T-helper 1 cell treated with Interleukin-12 subunit alpha and Interleukin-12 subunit beta and Interleukin-4 antibody, amounts not matched to agents 30 μg/mL and 1 μg/mL, for 36 hours (primary cell): ENCODE measurements at regions not wholly inside any gene's neighbourhood (a gene's known extent, or its start where the extent isn't known, plus 50 kb on each side); places are given as distances from the start of the nearest gene placed in this dataset.

Experiments used
- H3K27ac Mint-ChIP-seq: one replicate; pipeline ENCODE4 v1.8.0; 2021; ENCODE audit warnings: mild to moderate bottlenecking, mixed read lengths
- H3K27me3 Mint-ChIP-seq: one replicate; pipeline ENCODE4 v1.8.0; 2021; ENCODE audit warnings: low read depth, mixed read lengths
- H3K36me3 Mint-ChIP-seq: one replicate; pipeline ENCODE4 v1.8.0; 2021; ENCODE audit warnings: low read depth, mixed read lengths
- H3K4me1 Mint-ChIP-seq: one replicate; pipeline ENCODE4 v1.8.0; 2021; ENCODE audit warnings: low read depth, mixed read lengths
- H3K4me3 Mint-ChIP-seq: one replicate; pipeline ENCODE4 v1.8.0; 2021; ENCODE audit warnings: mild to moderate bottlenecking, moderate library complexity, mixed read lengths
- H3K9me3 Mint-ChIP-seq: one replicate; pipeline ENCODE4 v1.8.0; 2021; ENCODE audit warnings: mixed read lengths

GRCh38 chr2:134119117-134119712 is 134.7 kb upstream of the MGAT5 start:
- Mint-ChIP-seq H3K9me3 (no peaks in the 10 kb centered on the region), H3K36me3 (no peaks in the 10 kb centered on the region), H3K4me1 (peaks cover 31% of the 10 kb centered on the region), H3K4me3 (peak overlapping the region; percentile 96), H3K27ac (peak overlapping the region; percentile 94), H3K27me3 (peaks cover 30% of the 10 kb centered on the region)

GRCh38 chr2:134119713-134120405 is 134.0 kb upstream of the MGAT5 start:
- H3K4me3 Mint-ChIP-seq: peak overlapping the region; percentile 96
- H3K9me3 Mint-ChIP-seq: no peaks in the 10 kb centered on the region
- H3K36me3 Mint-ChIP-seq: no peaks in the 10 kb centered on the region
- peaks cover 32% of the 10 kb centered on the region for H3K4me1 Mint-ChIP-seq
- H3K27ac Mint-ChIP-seq: peak overlapping the region; percentile 94
- peaks cover 25% of the 10 kb centered on the region for H3K27me3 Mint-ChIP-seq

- Mint-ChIP-seq H3K36me3 (no peaks in the 10 kb centered on the region), H3K4me1 (peaks cover 35% of the 10 kb centered on the region), H3K4me3 (no peak overlapping the region)
These were observed 133.5 kb upstream of the MGAT5 start for GRCh38 chr2:134120406-134120732.

GRCh38 chr2:134120733-134121630 is 132.9 kb upstream of the MGAT5 start:
- Mint-ChIP-seq H3K27ac (no peak overlapping the region), H3K27me3 (peaks cover 20% of the 10 kb centered on the region), H3K36me3 (no peaks in the 10 kb centered on the region), H3K4me3 (peak overlapping the region; percentile 70), H3K4me1 (peaks cover 35% of the 10 kb centered on the region), H3K9me3 (no peaks in the 10 kb centered on the region)

More at GRCh38 chr2:134120406-134120732, 133.5 kb upstream of the MGAT5 start:
- peaks cover 20% of the 10 kb centered on the region for H3K27me3 Mint-ChIP-seq
- H3K9me3 Mint-ChIP-seq: no peaks in the 10 kb centered on the region
- H3K27ac Mint-ChIP-seq: no peak overlapping the region

GRCh38 chr2:134122610-134123009 is 131.3 kb upstream of the MGAT5 start:
- Mint-ChIP-seq H3K4me1 (peaks cover 50% of the 10 kb centered on the region), H3K27me3 (peaks cover 20% of the 10 kb centered on the region), H3K36me3 (peaks cover 3% of the 10 kb centered on the region), H3K4me3 (peak overlapping the region; percentile 58), H3K9me3 (no peaks in the 10 kb centered on the region), H3K27ac (no peak overlapping the region)

GRCh38 chr2:134123332-134123731 is 130.5 kb upstream of the MGAT5 start:
- peaks cover 26% of the 10 kb centered on the region for H3K27me3 Mint-ChIP-seq
- H3K27ac Mint-ChIP-seq: no peak overlapping the region
- peaks cover 53% of the 10 kb centered on the region for H3K4me1 Mint-ChIP-seq
- no peak overlapping the region for H3K4me3 Mint-ChIP-seq
- H3K9me3 Mint-ChIP-seq: no peaks in the 10 kb centered on the region
- peaks cover 3% of the 10 kb centered on the region for H3K36me3 Mint-ChIP-seq

GRCh38 chr2:134124047-134124753 is 129.7 kb upstream of the MGAT5 start:
- H3K27me3 Mint-ChIP-seq: peaks cover 26% of the 10 kb centered on the region
- no peak overlapping the region for H3K27ac Mint-ChIP-seq
- no peaks in the 10 kb centered on the region for H3K9me3 Mint-ChIP-seq

GRCh38 chr2:134127496-134127895 is 126.4 kb upstream of the MGAT5 start:
- Mint-ChIP-seq H3K4me3 (no peak overlapping the region), H3K9me3 (no peaks in the 10 kb centered on the region), H3K27me3 (peaks cover 25% of the 10 kb centered on the region), H3K4me1 (peaks cover 41% of the 10 kb centered on the region), H3K27ac (no peak overlapping the region), H3K36me3 (peaks cover 3% of the 10 kb centered on the region)

More at GRCh38 chr2:134124047-134124753, 129.7 kb upstream of the MGAT5 start:
- Mint-ChIP-seq H3K4me3 (no peak overlapping the region), H3K36me3 (peaks cover 3% of the 10 kb centered on the region), H3K4me1 (peaks cover 47% of the 10 kb centered on the region)

GRCh38 chr2:134128746-134129145 is 125.1 kb upstream of the MGAT5 start:
- Mint-ChIP-seq H3K4me1 (peaks cover 31% of the 10 kb centered on the region), H3K27ac (no peak overlapping the region), H3K27me3 (peaks cover 13% of the 10 kb centered on the region), H3K36me3 (peaks cover 5% of the 10 kb centered on the region), H3K9me3 (no peaks in the 10 kb centered on the region), H3K4me3 (no peak overlapping the region)

- Mint-ChIP-seq H3K4me3 (no peak overlapping the region), H3K27ac (no peak overlapping the region), H3K4me1 (peaks cover 28% of the 10 kb centered on the region)
These were observed 123.9 kb upstream of the MGAT5 start for GRCh38 chr2:134129900-134130537.

GRCh38 chr2:134131681-134132489 is 122.0 kb upstream of the MGAT5 start:
- Mint-ChIP-seq H3K27ac (no peak overlapping the region), H3K4me1 (peaks cover 23% of the 10 kb centered on the region), H3K36me3 (peaks cover 6% of the 10 kb centered on the region), H3K4me3 (no peak overlapping the region), H3K9me3 (no peaks in the 10 kb centered on the region), H3K27me3 (peaks cover 10% of the 10 kb centered on the region)

More at GRCh38 chr2:134129900-134130537, 123.9 kb upstream of the MGAT5 start:
- Mint-ChIP-seq H3K27me3 (peaks cover 13% of the 10 kb centered on the region), H3K9me3 (no peaks in the 10 kb centered on the region), H3K36me3 (peaks cover 5% of the 10 kb centered on the region)

GRCh38 chr2:134132490-134132857 is 121.4 kb upstream of the MGAT5 start:
- peaks cover 5% of the 10 kb centered on the region for H3K36me3 Mint-ChIP-seq
- no peak overlapping the region for H3K27ac Mint-ChIP-seq
- no peak overlapping the region for H3K4me3 Mint-ChIP-seq
- H3K27me3 Mint-ChIP-seq: peaks cover 7% of the 10 kb centered on the region
- no peaks in the 10 kb centered on the region for H3K9me3 Mint-ChIP-seq
- peaks cover 23% of the 10 kb centered on the region for H3K4me1 Mint-ChIP-seq

GRCh38 chr2:134133622-134134312 is 120.1 kb upstream of the MGAT5 start:
- no peaks in the 10 kb centered on the region for H3K9me3 Mint-ChIP-seq
- H3K4me3 Mint-ChIP-seq: no peak overlapping the region
- no peak overlapping the region for H3K27ac Mint-ChIP-seq
- peaks cover 22% of the 10 kb centered on the region for H3K4me1 Mint-ChIP-seq
- peaks cover 5% of the 10 kb centered on the region for H3K36me3 Mint-ChIP-seq
- H3K27me3 Mint-ChIP-seq: no peaks in the 10 kb centered on the region
